Heart right ventricle (tissue), 16 donors: ENCODE measurements at regions not wholly inside any gene's neighbourhood (a gene's known extent, or its start where the extent isn't known, plus 50 kb on each side); places are given as distances from the start of the nearest gene placed in this dataset.

Source experiments
- ATAC-seq, 8 donors: fragments of 200-7000 bp; cut with Tn5 transposase; one replicate each; pipeline ENCODE4 v1.9.1; 2020; ENCODE audit warnings: mild to moderate bottlenecking in 8 of 8, moderate library complexity in 8 of 8, moderate number of reproducible peaks in 1 of 8
- DNase-seq, 2 donors: peaks; one replicate each; pipeline ENCODE4 v3.0.0-alpha.2; 2020
- H3K27ac ChIP-seq, 10 donors: fragments of 200-600 bp; sonication (generic) in 2 of 10; one replicate each; pipeline versions ENCODE4 v1.5.0 to v1.8.0; 2020 to 2022; ENCODE audit warnings: mild to moderate bottlenecking in 3 of 10
- H3K27me3 ChIP-seq, 7 donors: fragments of 200-600 bp; one replicate each; pipeline ENCODE4 v1.8.0; 2021 to 2022; ENCODE audit warnings: mild to moderate bottlenecking in 2 of 7
- H3K36me3 ChIP-seq, 9 donors: fragments of 200-600 bp; sonication (generic) in 1 of 9; one replicate each; pipeline versions ENCODE4 v1.5.0 to v1.8.0; 2020 to 2022; ENCODE audit warnings: mild to moderate bottlenecking in 2 of 9
- H3K4me1 ChIP-seq, 9 donors: fragments of 200-600 bp; sonication (generic) in 1 of 9; one replicate each; pipeline versions ENCODE4 v1.5.0 to v1.8.0; 2020 to 2022; ENCODE audit warnings: mild to moderate bottlenecking in 4 of 9
- H3K4me3 ChIP-seq, 10 donors: fragments of 200-600 bp; sonication (generic) in 2 of 10; one replicate each; pipeline versions ENCODE4 v1.5.0 to v1.8.0; 2020 to 2022; ENCODE audit warnings: mild to moderate bottlenecking in 7 of 10, moderate library complexity in 2 of 10
- H3K9me3 ChIP-seq, 11 donors: fragments of 200-600 bp in 10 of 11; sonication (generic) in 2 of 11; one replicate each; pipeline versions ENCODE4 v1.5.0 to v1.8.0; 2013 to 2022; ENCODE audit warnings: mild to moderate bottlenecking in 2 of 11, control low read depth in 1 of 11, moderate library complexity in 1 of 11
- WGBS, 2 donors: extraction: QIAGEN DNeasy Blood & Tissue Kit; methylation state at CpG; one replicate each; pipeline ENCODE4 v1.1.7; 2013; ENCODE audit warnings: inconsistent platforms in 1 of 2; 5-methylcytosine and 5-hydroxymethylcytosine counted together
- intact Hi-C, 10 donors: fragments of 100-400 bp; cut with DNase I; formaldehyde crosslinking; loops; one replicate each; pipeline versions ENCODE4 v1.11.1 to v1.14.2; 2022
- TF ChIP-seq, protein P1 (sequence below), 9 donors: fragments of 200-600 bp; sonication (generic) in 2 of 9; IDR thresholded peaks; one replicate each; pipeline versions ENCODE4 v1.5.0 to v1.8.0; 2021 to 2022; ENCODE audit warnings: antibody characterized with exemption in 9 of 9, mild to moderate bottlenecking in 5 of 9, moderate library complexity in 1 of 9
- donor health status: Arrhythmogenic right ventricular cardiomyopathy.
- donor health status: ischemic (EF 13 %, LVEDD 7.1; RV severe dilation, severe dysfunction).
- donor health status: healthy with polysubstance abuse.
- donor health status: DM: no; HTN: yes; CAD: no.
- donor health status: DM: no; HTN: no; CAD: no.
- donor health status: ischemic (EF 25% LVEDD 6.9; RV normal size, moderate dysfunction).
- donor health status: ischemic (EF 25% LVEDD 5.7; RV mildly dilated, moderate dysfunction).
- donor health status: healthy.
- donor health status: DM: yes; HTN: yes; CAD: no.
- donor health status: Ischemic cardiomyopathy.
- donor health status: ischemic (EF 35%, LVEDD 5.7; RV mildly dilated, moderate dysfunction).
- donor health status: nonischemic (EF 11% LVEDD 7.7; RV severe dilation, severe dysfunction).
- donor health status: DM: yes; HTN: yes; CAD: no.
- donor health status: PGD.
- donor health status: ischemic (EF 29% LVEDD 5.4; RV normal size, mild dysfunction).
- donor health status: nonischemic (EF 23%, LVEDD 6.1; RV moderate dilation, normal function).

- intact Hi-C loops: loop anchor here in 5 of 10 donors (5.0 to 10.0 kb wide), 2 partner anchors 91 to 204 kb away; no protein-coding TSS in a partner anchor
- H3K9me3 ChIP-seq: no peaks in the 10 kb centered on the region
- H3K27me3 ChIP-seq: peaks cover 0 to 28% (median 11%) of the 10 kb centered on the region in 7 donors
- H3K27ac ChIP-seq: no peak overlapping the region
- ATAC-seq (no peak), DNase-seq (no peak)
- H3K4me1 ChIP-seq: no peaks in the 10 kb centered on the region
- WGBS, 2 donors: 79 to 80% methylated on average over 6 of the region's 6 CpGs
- no peaks in the 10 kb centered on the region for H3K36me3 ChIP-seq
- TF ChIP-seq, protein P1, sequence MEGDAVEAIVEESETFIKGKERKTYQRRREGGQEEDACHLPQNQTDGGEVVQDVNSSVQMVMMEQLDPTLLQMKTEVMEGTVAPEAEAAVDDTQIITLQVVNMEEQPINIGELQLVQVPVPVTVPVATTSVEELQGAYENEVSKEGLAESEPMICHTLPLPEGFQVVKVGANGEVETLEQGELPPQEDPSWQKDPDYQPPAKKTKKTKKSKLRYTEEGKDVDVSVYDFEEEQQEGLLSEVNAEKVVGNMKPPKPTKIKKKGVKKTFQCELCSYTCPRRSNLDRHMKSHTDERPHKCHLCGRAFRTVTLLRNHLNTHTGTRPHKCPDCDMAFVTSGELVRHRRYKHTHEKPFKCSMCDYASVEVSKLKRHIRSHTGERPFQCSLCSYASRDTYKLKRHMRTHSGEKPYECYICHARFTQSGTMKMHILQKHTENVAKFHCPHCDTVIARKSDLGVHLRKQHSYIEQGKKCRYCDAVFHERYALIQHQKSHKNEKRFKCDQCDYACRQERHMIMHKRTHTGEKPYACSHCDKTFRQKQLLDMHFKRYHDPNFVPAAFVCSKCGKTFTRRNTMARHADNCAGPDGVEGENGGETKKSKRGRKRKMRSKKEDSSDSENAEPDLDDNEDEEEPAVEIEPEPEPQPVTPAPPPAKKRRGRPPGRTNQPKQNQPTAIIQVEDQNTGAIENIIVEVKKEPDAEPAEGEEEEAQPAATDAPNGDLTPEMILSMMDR (IDR thresholded peaks at IDR 0.05): no peak
- no peak overlapping the region for H3K4me3 ChIP-seq
These were observed 230.4 kb upstream of the PDE10A start for GRCh38 chr6:165893431-165893830.

GRCh38 chr6:165891320-165891719 lies 228.3 kb upstream of the PDE10A start:
- ATAC-seq (no peak), DNase-seq (no peak)
- H3K9me3 ChIP-seq: peaks cover 0 to 15% (median 5%) of the 10 kb centered on the region in 11 donors
- no peaks in the 10 kb centered on the region for H3K36me3 ChIP-seq
- WGBS, 2 donors: 84 to 85% methylated on average over 5 of the region's 5 CpGs
- no peak overlapping the region for H3K27ac ChIP-seq
- no peaks in the 10 kb centered on the region for H3K4me1 ChIP-seq
- TF ChIP-seq, protein P1 (IDR thresholded peaks at IDR 0.05): no peak
- intact Hi-C loops: loop anchor here in 5 of 10 donors (5.0 to 10.0 kb wide), 2 partner anchors 93 to 206 kb away; no protein-coding TSS in a partner anchor
- H3K27me3 ChIP-seq: peaks cover 0 to 23% (median 11%) of the 10 kb centered on the region in 7 donors
- no peak overlapping the region for H3K4me3 ChIP-seq

GRCh38 chr6:165890404-165890735 lies 227.3 kb upstream of the PDE10A start:
- Histone ChIP-seq H3K27me3 (peaks cover 0 to 23% (median 11%) of the 10 kb centered on the region in 7 donors), H3K36me3 (no peaks in the 10 kb centered on the region), H3K27ac (no peak overlapping the region), H3K9me3 (peaks cover 0 to 16% (median 5%) of the 10 kb centered on the region in 11 donors), H3K4me3 (no peak overlapping the region), H3K4me1 (no peaks in the 10 kb centered on the region)
- TF ChIP-seq, protein P1 (IDR thresholded peaks at IDR 0.05): no peak
- intact Hi-C loops: loop anchor here in 6 of 10 donors (1.0 to 10.0 kb wide), 3 partner anchors 94 to 208 kb away; no protein-coding TSS in a partner anchor
- ATAC-seq: no peak
- DNase-seq: no peak
- WGBS, 2 donors: 52 to 53% methylated on average over 9 of the region's 9 CpGs

- peaks cover 0 to 23% (median 11%) of the 10 kb centered on the region in 7 donors for H3K27me3 ChIP-seq
- DNase-seq (peak in 1 of 2 donors; percentile 25), ATAC-seq (peak; percentile 18 to 71 (median 48))
- no peaks in the 10 kb centered on the region for H3K4me1 ChIP-seq
- peaks cover 0 to 16% (median 5%) of the 10 kb centered on the region in 11 donors for H3K9me3 ChIP-seq
- H3K36me3 ChIP-seq: no peaks in the 10 kb centered on the region
- H3K27ac ChIP-seq: no peak overlapping the region
- intact Hi-C loops: loop anchor here in 7 of 10 donors (1.0 to 10.0 kb wide), 6 partner anchors 95 to 515 kb away; no protein-coding TSS in a partner anchor
- WGBS, 2 donors: 13 to 17% methylated on average over 7 of the region's 7 CpGs
- TF ChIP-seq, protein P1 (IDR thresholded peaks at IDR 0.05): peak; percentile 19 to 71 (median 58)
- no peak overlapping the region for H3K4me3 ChIP-seq
These were observed 226.8 kb upstream of the PDE10A start for GRCh38 chr6:165889636-165890403.
